Adrenal gland (tissue), 5 donors: ENCODE measurements at regions not wholly inside any gene's neighbourhood (a gene's known extent, or its start where the extent isn't known, plus 50 kb on each side); places are given as distances from the start of the nearest gene placed in this dataset.
"Not testable (repeated sequence)": the region's sequence is repeated elsewhere in the genome, so short reads cannot be mapped to it uniquely, and the experiment has no call there.

Experiments
- CTCF ChIP-seq, 6 experiments: fragments of 450-650 bp in 4 of 6; fragments of 200-600 bp in 2 of 6; sonication (generic) in 1 of 6; IDR thresholded peaks; 1 replicate in 5 of 6; 2 replicates in 1 of 6; pipeline versions ENCODE4 v1.5.1 to v1.8.0; 2016 to 2021; ENCODE audit warnings: antibody characterized with exemption in 6 of 6, mild to moderate bottlenecking in 2 of 6, moderate library complexity in 1 of 6
- POLR2A ChIP-seq, 2 donors: fragments of 450-650 bp; IDR thresholded peaks; one replicate each; pipeline ENCODE4 v1.6.1; 2017; ENCODE audit warnings: antibody characterized with exemption in 2 of 2, mild to moderate bottlenecking in 2 of 2, moderate library complexity in 1 of 2
- donor health status: DM: no; HTN: no; CAD: no.

- not testable (repeated sequence) for TF ChIP-seq POLR2A, CTCF (IDR thresholded peaks at IDR 0.05)
These were observed 174.6 kb upstream of the TGIF2LY start for GRCh38 chrY:3404241-3404640.
